CD4-positive, alpha-beta T cell (primary cell): ENCODE measurements at regions not wholly inside any gene's neighbourhood (a gene's known extent, or its start where the extent isn't known, plus 50 kb on each side); places are given as distances from the start of the nearest gene placed in this dataset.

Source experiments
- ATAC-seq: fragments of 200-7000 bp; cut with Tn5 transposase; one replicate; pipeline ENCODE4 v1.10.0; 2022; ENCODE audit warnings: mild to moderate bottlenecking; ENCODE audit not compliant: poor library complexity
- CTCF ChIA-PET: fragments of 350-600 bp; sonication (Branson Sonifier 250); formaldehyde crosslinking; loops from one replicate; lab custom pipeline; 2021; ENCODE audit warnings: antibody characterized with exemption, inconsistent platforms; lab: Charles Lee
- POLR2A ChIA-PET: fragments of 350-600 bp; sonication (Branson Sonifier 250); formaldehyde crosslinking; loops from one replicate; lab custom pipeline; 2021; ENCODE audit warnings: antibody characterized with exemption, inconsistent platforms; lab: Charles Lee
- DNase-seq, 14 experiments: peaks; one replicate each; pipeline ENCODE4 v3.0.0-alpha.2; 2013 to 2020; ENCODE audit warnings: mixed read lengths in 2 of 14
- H3K27ac ChIP-seq, 2 donors: one replicate each; pipeline versions ENCODE4 v1.5.1 to v1.7.0; 2013; ENCODE audit warnings: low read length in 2 of 2, low read depth in 1 of 2, mild to moderate bottlenecking in 1 of 2
- H3K27me3 ChIP-seq, 2 experiments: 1 replicate in 1 of 2; 2 replicates in 1 of 2; pipeline versions ENCODE4 v1.6.1 to v1.7.0; 2013; ENCODE audit warnings: low read length in 2 of 2, control low read depth in 1 of 2, mild to moderate bottlenecking in 1 of 2, moderate library complexity in 1 of 2; ENCODE audit not compliant: insufficient read depth in 2 of 2, control insufficient read depth in 1 of 2
- H3K36me3 ChIP-seq: one replicate; pipeline ENCODE4 v1.6.1; 2013; ENCODE audit warnings: low read length, control low read depth; ENCODE audit not compliant: insufficient read depth
- H3K4me1 ChIP-seq: one replicate; pipeline ENCODE4 v1.6.1; 2013; ENCODE audit warnings: low read length, control low read depth; ENCODE audit not compliant: insufficient read depth
- H3K4me3 ChIP-seq: one replicate; pipeline ENCODE4 v1.5.1; 2013; ENCODE audit warnings: mild to moderate bottlenecking, low read length, moderate library complexity
- H3K9me3 ChIP-seq, 2 experiments: 1 replicate in 1 of 2; 2 replicates in 1 of 2; pipeline versions ENCODE4 v1.6.1 to v1.7.0; 2013; ENCODE audit warnings: low read length in 2 of 2, mild to moderate bottlenecking in 2 of 2, control low read depth in 1 of 2, moderate library complexity in 1 of 2; ENCODE audit not compliant: control insufficient read depth in 1 of 2, insufficient read depth in 1 of 2
- H3K27ac Mint-ChIP-seq: one replicate; pipeline ENCODE4 v1.8.0; 2020; ENCODE audit warnings: mixed read lengths
- H3K27me3 Mint-ChIP-seq: one replicate; pipeline ENCODE4 v1.8.0; 2021; ENCODE audit warnings: mixed read lengths
- H3K36me3 Mint-ChIP-seq: one replicate; pipeline ENCODE4 v1.8.0; 2021; ENCODE audit warnings: low read depth, mixed read lengths
- H3K4me1 Mint-ChIP-seq: one replicate; pipeline ENCODE4 v1.8.0; 2021; ENCODE audit warnings: low read depth, mixed read lengths
- H3K4me3 Mint-ChIP-seq: one replicate; pipeline ENCODE4 v1.8.0; 2020; ENCODE audit warnings: mild to moderate bottlenecking, mixed read lengths
- H3K9me3 Mint-ChIP-seq: one replicate; pipeline ENCODE4 v1.8.0; 2020; ENCODE audit warnings: mixed read lengths
- intact Hi-C, 2 experiments: fragments of 100-400 bp; cut with DNase I in 1 of 2; cut with micrococcal nuclease in 1 of 2; formaldehyde crosslinking; loops; one replicate each; pipeline versions ENCODE4 v1.15.1 to v1.9.0; 2023 to 2025; cut with DNase I, micrococcal nuclease
- TF ChIP-seq, protein P1 (sequence below): fragments of 200-600 bp; IDR thresholded peaks from one replicate; pipeline ENCODE4 v1.8.0; 2022; ENCODE audit warnings: antibody characterized with exemption, mild to moderate bottlenecking

DNA sequence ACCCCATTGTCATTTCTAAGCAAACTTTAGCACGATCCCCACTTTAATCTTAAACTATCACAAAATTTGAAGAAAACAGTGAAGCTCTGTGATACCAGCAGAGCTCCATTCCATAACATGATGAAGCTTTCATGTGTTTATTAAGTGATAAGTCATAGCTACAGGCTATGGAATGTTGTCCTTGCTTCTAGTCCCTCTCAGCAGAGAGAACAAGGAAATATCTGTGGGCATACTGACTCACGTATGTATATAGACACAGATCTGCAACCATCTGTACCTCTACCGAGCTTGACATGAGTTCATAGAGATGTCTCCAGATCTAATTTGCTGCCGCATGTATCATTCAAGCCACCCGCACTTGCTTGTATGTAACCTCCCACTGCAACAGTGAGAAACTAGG, 588.9 kb downstream of the ETS1 start:
- intact Hi-C loops, result no loop called here
- DNase-seq, result no peak
- Mint-ChIP-seq H3K4me1 (no peaks in the 10 kb centered on the region), H3K27ac (no peak overlapping the region), H3K9me3 (no peaks in the 10 kb centered on the region), H3K4me3 (no peak overlapping the region), H3K36me3 (no peaks in the 10 kb centered on the region), H3K27me3 (peaks cover 42% of the 10 kb centered on the region)
- ChIA-PET CTCF (no interaction called here), POLR2A (no interaction called here)
- no peak for ATAC-seq
- Histone ChIP-seq H3K36me3 (no peaks in the 10 kb centered on the region), H3K9me3 (peaks cover 0 to 4% of the 10 kb centered on the region in 2 experiments), H3K27me3 (peaks cover 0 to 11% of the 10 kb centered on the region in 2 experiments), H3K4me3 (no peak overlapping the region), H3K4me1 (no peaks in the 10 kb centered on the region), H3K27ac (no peak overlapping the region)
- TF ChIP-seq, protein P1, sequence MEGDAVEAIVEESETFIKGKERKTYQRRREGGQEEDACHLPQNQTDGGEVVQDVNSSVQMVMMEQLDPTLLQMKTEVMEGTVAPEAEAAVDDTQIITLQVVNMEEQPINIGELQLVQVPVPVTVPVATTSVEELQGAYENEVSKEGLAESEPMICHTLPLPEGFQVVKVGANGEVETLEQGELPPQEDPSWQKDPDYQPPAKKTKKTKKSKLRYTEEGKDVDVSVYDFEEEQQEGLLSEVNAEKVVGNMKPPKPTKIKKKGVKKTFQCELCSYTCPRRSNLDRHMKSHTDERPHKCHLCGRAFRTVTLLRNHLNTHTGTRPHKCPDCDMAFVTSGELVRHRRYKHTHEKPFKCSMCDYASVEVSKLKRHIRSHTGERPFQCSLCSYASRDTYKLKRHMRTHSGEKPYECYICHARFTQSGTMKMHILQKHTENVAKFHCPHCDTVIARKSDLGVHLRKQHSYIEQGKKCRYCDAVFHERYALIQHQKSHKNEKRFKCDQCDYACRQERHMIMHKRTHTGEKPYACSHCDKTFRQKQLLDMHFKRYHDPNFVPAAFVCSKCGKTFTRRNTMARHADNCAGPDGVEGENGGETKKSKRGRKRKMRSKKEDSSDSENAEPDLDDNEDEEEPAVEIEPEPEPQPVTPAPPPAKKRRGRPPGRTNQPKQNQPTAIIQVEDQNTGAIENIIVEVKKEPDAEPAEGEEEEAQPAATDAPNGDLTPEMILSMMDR, result no peak

DNA sequence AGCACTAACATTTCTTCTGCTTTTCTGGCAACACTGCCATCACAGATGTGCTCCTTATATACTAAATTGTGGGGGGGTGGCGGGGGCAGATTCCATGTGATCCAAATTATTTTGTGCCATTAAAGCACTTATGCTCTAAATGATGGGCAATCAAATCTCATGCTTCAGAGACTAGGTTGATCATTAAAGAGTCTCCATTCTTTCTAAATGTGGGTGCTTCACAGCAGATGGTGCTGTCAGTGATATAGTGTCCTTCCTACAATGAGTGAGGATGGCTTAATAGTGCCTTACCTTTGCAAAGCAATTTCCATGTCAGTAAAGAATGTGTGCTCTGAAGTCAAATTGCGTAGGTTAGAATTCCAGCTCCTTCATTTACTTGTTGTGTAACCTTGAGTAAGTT, 589.8 kb downstream of the ETS1 start:
- intact Hi-C loops, result no loop called here
- no peak overlapping the region for H3K4me3 ChIP-seq
- ATAC-seq (no peak), DNase-seq (no peak)
- no peaks in the 10 kb centered on the region for H3K4me1 ChIP-seq
- TF ChIP-seq, protein P1, result no peak
- Mint-ChIP-seq H3K27me3 (peaks cover 42% of the 10 kb centered on the region), H3K27ac (no peak overlapping the region), H3K9me3 (no peaks in the 10 kb centered on the region), H3K36me3 (no peaks in the 10 kb centered on the region), H3K4me1 (no peaks in the 10 kb centered on the region), H3K4me3 (no peak overlapping the region)
- POLR2A ChIA-PET, result no interaction called here
- no peak overlapping the region for H3K27ac ChIP-seq
- H3K9me3 ChIP-seq, result peaks cover 0 to 4% of the 10 kb centered on the region in 2 experiments
- peaks cover 0 to 11% of the 10 kb centered on the region in 2 experiments for H3K27me3 ChIP-seq
- no peaks in the 10 kb centered on the region for H3K36me3 ChIP-seq
- CTCF ChIA-PET, result no interaction called here

DNA sequence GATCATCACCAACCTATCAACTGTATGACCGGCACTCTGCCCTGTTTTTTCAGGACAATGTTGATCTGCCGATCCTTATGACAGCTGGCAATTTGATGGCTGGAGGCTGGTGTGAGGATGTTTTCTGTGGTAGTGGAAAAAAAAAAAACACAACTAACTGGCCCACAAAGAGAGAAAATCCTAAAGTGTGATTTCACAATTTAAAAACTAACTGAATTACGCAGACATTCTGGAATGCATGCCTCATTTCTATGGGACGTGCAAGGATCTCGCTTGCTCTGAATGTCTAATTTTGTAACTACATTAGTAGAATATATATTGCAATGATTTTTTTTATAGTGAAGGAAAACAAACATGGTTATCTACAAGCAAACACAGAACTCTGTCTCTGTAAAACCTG, 590.5 kb downstream of the ETS1 start:
- Histone ChIP-seq H3K36me3 (no peaks in the 10 kb centered on the region), H3K4me1 (no peaks in the 10 kb centered on the region), H3K4me3 (no peak overlapping the region), H3K27ac (no peak overlapping the region), H3K9me3 (peaks cover 0 to 4% of the 10 kb centered on the region in 2 experiments), H3K27me3 (peaks cover 0 to 11% of the 10 kb centered on the region in 2 experiments)
- Mint-ChIP-seq H3K27ac (no peak overlapping the region), H3K4me1 (no peaks in the 10 kb centered on the region), H3K27me3 (peaks cover 38% of the 10 kb centered on the region), H3K36me3 (no peaks in the 10 kb centered on the region), H3K4me3 (no peak overlapping the region), H3K9me3 (no peaks in the 10 kb centered on the region)
- DNase-seq (no peak), ATAC-seq (no peak)
- ChIA-PET CTCF (no interaction called here), POLR2A (no interaction called here)
- TF ChIP-seq, protein P1, result no peak
- intact Hi-C loops, result no loop called here
